AG08395 (cell line): ENCODE measurements at regions not wholly inside any gene's neighbourhood (a gene's known extent, or its start where the extent isn't known, plus 50 kb on each side); places are given as distances from the start of the nearest gene placed in this dataset.
A peak's percentile ranks its signal among the peaks of the same experiment; 100 is the strongest.
"Not testable (repeated sequence)": the region's sequence is repeated elsewhere in the genome, so short reads cannot be mapped to it uniquely, and the experiment has no call there.

Source experiments
- DNase-seq: peaks from one replicate; pipeline ENCODE4 v3.0.0; 2012; ENCODE audit warnings: mixed read lengths, low spot score

GRCh38 chr21:8757399-8758093 lies 1763.8 kb upstream of the TPTE start:
- DNase-seq: not testable (repeated sequence)

- DNase-seq: peak; percentile 1
Measured at GRCh38 chr21:8758921-8759367, 1762.4 kb upstream of the TPTE start.

- DNase-seq: not testable (repeated sequence)
Measured at GRCh38 chr21:8762241-8762640, 1759.1 kb upstream of the TPTE start.

GRCh38 chr21:8764416-8764815 lies 1757.0 kb upstream of the TPTE start:
- DNase-seq: not testable (repeated sequence)

GRCh38 chr21:8766142-8766541 lies 1755.2 kb upstream of the TPTE start:
- DNase-seq: not testable (repeated sequence)

- not testable (repeated sequence) for DNase-seq
Measured at GRCh38 chr21:8772910-8773514, 1748.4 kb upstream of the TPTE start.

- not testable (repeated sequence) for DNase-seq
Measured at GRCh38 chr21:8775591-8776215, 1745.7 kb upstream of the TPTE start.

- DNase-seq: not testable (repeated sequence)
Measured at GRCh38 chr21:8777260-8777659, 1744.1 kb upstream of the TPTE start.

- DNase-seq: not testable (repeated sequence)
Measured at GRCh38 chr21:8778323-8779085, 1742.9 kb upstream of the TPTE start.

GRCh38 chr21:8812840-8813239 lies 1708.5 kb upstream of the TPTE start:
- DNase-seq: not testable (repeated sequence)

- DNase-seq: not testable (repeated sequence)
Measured at GRCh38 chr21:8834264-8834663, 1687.1 kb upstream of the TPTE start.
